A549 (cell line): ENCODE measurements at regions not wholly inside any gene's neighbourhood (a gene's known extent, or its start where the extent isn't known, plus 50 kb on each side); places are given as distances from the start of the nearest gene placed in this dataset.

ENCODE experiments used
- BHLHE40 ChIP-seq: IDR thresholded peaks from 2 replicates; pipeline ENCODE4 v1.6.1; 2012; ENCODE audit warnings: low read depth, low read length, inconsistent platforms
- CHD2 ChIP-seq: fragments of 150-350 bp; IDR thresholded peaks from 2 replicates; pipeline ENCODE4 v1.6.1; 2014; ENCODE audit warnings: low read length; ENCODE audit not compliant: partially characterized antibody
- CHD4 ChIP-seq: fragments of 200-600 bp; sonication (generic); IDR thresholded peaks from 2 replicates; pipeline ENCODE4 v1.6.1; 2016; ENCODE audit warnings: antibody characterized with exemption, mild to moderate bottlenecking, borderline replicate concordance
- CTCF ChIP-seq: fragments of >200 bp; sonication (Bioruptor Twin); formaldehyde crosslinking; IDR thresholded peaks from 3 replicates; pipeline ENCODE4 v1.5.1; 2016
- EP300 ChIP-seq, 2 experiments: fragments of >200 bp; sonication (Bioruptor Twin); formaldehyde crosslinking; IDR thresholded peaks; 2 replicates in 1 of 2; 3 replicates in 1 of 2; pipeline ENCODE4 v1.6.1; 2016 to 2017
- HMGXB4 ChIP-seq: fragments of 250-450 bp; sonication (Bioruptor Pico); IDR thresholded peaks from 2 replicates; pipeline ENCODE4 v1.5.0; 2021; ENCODE audit warnings: mild to moderate bottlenecking, moderate library complexity, borderline replicate concordance
- HOXA7 ChIP-seq: fragments of 250-450 bp; sonication (Bioruptor Pico); IDR thresholded peaks from 2 replicates; pipeline ENCODE4 v1.5.0; 2020; ENCODE audit warnings: mild to moderate bottlenecking, moderate library complexity
- MYC ChIP-seq: IDR thresholded peaks from 2 replicates; pipeline ENCODE4 v1.6.1; 2012; ENCODE audit warnings: mild to moderate bottlenecking, inconsistent platforms, low read length, improper control_type of control experiment, borderline replicate concordance
- POLR2A ChIP-seq: IDR thresholded peaks from 2 replicates; pipeline ENCODE4 v1.6.1; 2012; ENCODE audit warnings: mild to moderate bottlenecking, low read length
- POLR2AphosphoS2 ChIP-seq: conservative IDR thresholded peaks from 2 replicates; pipeline ENCODE4 v1.6.1; 2012; ENCODE audit warnings: low read length, improper control_type of control experiment, inconsistent platforms
- RNF2 ChIP-seq: fragments of 200-600 bp; sonication (generic); IDR thresholded peaks from 2 replicates; pipeline ENCODE4 v1.6.1; 2016; ENCODE audit warnings: low read depth, mild to moderate bottlenecking, antibody characterized with exemption, moderate library complexity, borderline replicate concordance
- USF2 ChIP-seq: fragments of 450-650 bp; IDR thresholded peaks from 2 replicates; pipeline ENCODE4 v1.6.1; 2014; ENCODE audit warnings: antibody characterized with exemption

DNA sequence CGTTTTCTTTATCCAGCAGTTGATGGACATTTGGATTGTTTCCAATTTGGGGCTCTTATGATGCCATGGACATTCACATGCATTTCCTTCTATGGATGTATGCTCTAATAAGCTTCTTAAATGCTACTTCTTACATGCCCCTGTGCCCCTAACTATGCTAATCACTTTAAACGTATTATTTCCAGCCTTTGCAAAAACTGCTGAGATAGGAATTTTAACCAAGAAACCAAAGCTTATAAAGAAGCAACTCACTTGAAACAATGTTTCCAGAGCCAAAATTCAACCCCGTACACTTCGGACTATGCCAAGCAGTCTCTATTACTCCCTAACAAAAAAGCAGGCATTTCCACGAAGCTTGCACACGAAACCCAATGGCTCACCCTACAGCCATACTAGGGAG lies 545.6 kb upstream of the WWC1 start:
- TF ChIP-seq CTCF = no peak
- no peak for TF ChIP-seq MYC
- no peak for TF ChIP-seq POLR2A
- TF ChIP-seq CHD4 = no peak
- no peak for TF ChIP-seq EP300 (IDR thresholded peaks at IDR 0.05)
- TF ChIP-seq HOXA7 = no peak
- no peak for TF ChIP-seq USF2
- no peak for TF ChIP-seq RNF2
- no peak for TF ChIP-seq CHD2
- no peak for TF ChIP-seq HMGXB4 (CRISPR knock-in tag)
- no peak for TF ChIP-seq BHLHE40
- TF ChIP-seq POLR2AphosphoS2 = no peak
